ENCODE measurements at regions not wholly inside any gene's neighbourhood (a gene's known extent, or its start where the extent isn't known, plus 50 kb on each side); places are given as distances from the start of the nearest gene placed in this dataset.

DNA sequence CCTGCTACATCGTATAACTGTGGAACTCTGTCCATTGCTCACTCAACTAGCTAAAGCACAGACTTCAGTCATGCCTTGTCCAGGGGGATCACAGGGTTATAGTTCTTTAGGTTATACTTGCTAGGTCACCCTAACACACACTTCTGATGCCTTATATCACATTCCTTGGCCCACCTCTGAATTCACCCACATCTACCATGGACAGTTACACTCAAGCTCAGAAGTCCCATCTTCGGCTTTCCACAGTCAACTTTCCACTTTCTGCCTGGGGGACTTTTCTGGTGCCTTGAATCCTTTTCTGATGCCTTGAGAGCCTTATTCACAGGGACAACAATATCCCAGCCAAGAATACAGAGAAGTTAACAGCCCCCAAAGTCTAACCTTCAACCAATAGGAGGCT lies 129.2 kb upstream of the MAOA start:
- no peak overlapping the region for H3K4me2 ChIP-seq (ENCODE audit: extremely low read depth, insufficient read depth, low read length)

DNA sequence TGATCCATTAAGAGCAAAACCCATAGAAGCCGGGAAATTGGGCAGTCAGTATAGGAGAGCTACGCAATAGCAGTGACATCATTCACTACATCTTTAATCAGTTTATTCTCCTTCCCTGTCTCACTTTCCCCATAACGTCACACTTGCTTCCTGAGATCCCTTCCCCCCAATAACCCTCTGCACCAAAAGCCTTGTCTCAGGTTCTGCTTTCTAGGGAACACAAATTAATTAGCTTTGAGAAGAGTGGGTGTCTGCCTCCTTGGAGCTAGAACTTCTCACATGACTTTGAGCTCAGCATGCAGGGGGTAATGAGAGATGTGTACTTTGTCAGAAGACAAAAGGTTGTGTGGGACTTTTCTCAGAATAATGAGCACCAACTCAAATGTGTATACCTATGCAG lies 128.3 kb upstream of the MAOA start:
- no peak for DNase-seq (ENCODE audit: low read depth in 2 of 2)
- H3K27ac ChIP-seq (ENCODE audit: insufficient read depth, low read length), result no peak overlapping the region
- H3K27me3 ChIP-seq (ENCODE audit: control insufficient read depth, insufficient read depth, low read length), result no peaks in the 10 kb centered on the region
- no peaks in the 10 kb centered on the region for H3K36me3 ChIP-seq (ENCODE audit: control insufficient read depth, insufficient read depth, low read length)
- no peak overlapping the region for H3K4me2 ChIP-seq (ENCODE audit: extremely low read depth, insufficient read depth, low read length)
- no peaks in the 10 kb centered on the region for H3K9me3 ChIP-seq (ENCODE audit: control insufficient read depth, insufficient read depth, low read depth, low read length)
- no peak overlapping the region for H2AFZ ChIP-seq (ENCODE audit: low read length)
- H3K4me3 ChIP-seq (replicated peaks in 1 of 4; ENCODE audit: control extremely low read depth in 1 of 4, insufficient read depth in 1 of 4, low read depth in 3 of 4, low read length in 4 of 4), result no peak overlapping the region
- no peaks in the 10 kb centered on the region for H3K79me2 ChIP-seq (ENCODE audit: control insufficient read depth, insufficient read depth, low read length)
- TF ChIP-seq, protein P1, sequence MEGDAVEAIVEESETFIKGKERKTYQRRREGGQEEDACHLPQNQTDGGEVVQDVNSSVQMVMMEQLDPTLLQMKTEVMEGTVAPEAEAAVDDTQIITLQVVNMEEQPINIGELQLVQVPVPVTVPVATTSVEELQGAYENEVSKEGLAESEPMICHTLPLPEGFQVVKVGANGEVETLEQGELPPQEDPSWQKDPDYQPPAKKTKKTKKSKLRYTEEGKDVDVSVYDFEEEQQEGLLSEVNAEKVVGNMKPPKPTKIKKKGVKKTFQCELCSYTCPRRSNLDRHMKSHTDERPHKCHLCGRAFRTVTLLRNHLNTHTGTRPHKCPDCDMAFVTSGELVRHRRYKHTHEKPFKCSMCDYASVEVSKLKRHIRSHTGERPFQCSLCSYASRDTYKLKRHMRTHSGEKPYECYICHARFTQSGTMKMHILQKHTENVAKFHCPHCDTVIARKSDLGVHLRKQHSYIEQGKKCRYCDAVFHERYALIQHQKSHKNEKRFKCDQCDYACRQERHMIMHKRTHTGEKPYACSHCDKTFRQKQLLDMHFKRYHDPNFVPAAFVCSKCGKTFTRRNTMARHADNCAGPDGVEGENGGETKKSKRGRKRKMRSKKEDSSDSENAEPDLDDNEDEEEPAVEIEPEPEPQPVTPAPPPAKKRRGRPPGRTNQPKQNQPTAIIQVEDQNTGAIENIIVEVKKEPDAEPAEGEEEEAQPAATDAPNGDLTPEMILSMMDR (conservative IDR thresholded peaks at IDR 0.05 in 1 of 2, IDR thresholded peaks at IDR 0.05 in 1 of 2; ENCODE audit: low read depth in 1 of 2, low read length in 2 of 2), result no peak
- no peak for TF ChIP-seq EZH2 (IDR thresholded peaks at IDR 0.05; ENCODE audit: low read length, missing control alignments)
- H4K20me1 ChIP-seq (ENCODE audit: control insufficient read depth, extremely low read depth, insufficient read depth, low read length), result no peaks in the 10 kb centered on the region
- H3K9ac ChIP-seq (ENCODE audit: insufficient read depth, low read length), result no peak overlapping the region
- no peaks in the 10 kb centered on the region for H3K4me1 ChIP-seq (ENCODE audit: control insufficient read depth, extremely low read depth, insufficient read depth, low read length)

More for the DNA sequence above, 129.2 kb upstream of the MAOA start:
- no peaks in the 10 kb centered on the region for H3K79me2 ChIP-seq (ENCODE audit: control insufficient read depth, insufficient read depth, low read length)
- H2AFZ ChIP-seq (ENCODE audit: low read length), result no peak overlapping the region
- DNase-seq (ENCODE audit: low read depth in 2 of 2), result no peak
- no peak for TF ChIP-seq EZH2 (IDR thresholded peaks at IDR 0.05; ENCODE audit: low read length, missing control alignments)
- TF ChIP-seq, protein P1 (conservative IDR thresholded peaks at IDR 0.05 in 1 of 2, IDR thresholded peaks at IDR 0.05 in 1 of 2; ENCODE audit: low read depth in 1 of 2, low read length in 2 of 2), result no peak
- no peak overlapping the region for H3K4me3 ChIP-seq (replicated peaks in 1 of 4; ENCODE audit: control extremely low read depth in 1 of 4, insufficient read depth in 1 of 4, low read depth in 3 of 4, low read length in 4 of 4)
- H3K9me3 ChIP-seq (ENCODE audit: control insufficient read depth, insufficient read depth, low read depth, low read length), result no peaks in the 10 kb centered on the region
- no peaks in the 10 kb centered on the region for H3K4me1 ChIP-seq (ENCODE audit: control insufficient read depth, extremely low read depth, insufficient read depth, low read length)
- H3K27ac ChIP-seq (ENCODE audit: insufficient read depth, low read length), result no peak overlapping the region
- H3K27me3 ChIP-seq (ENCODE audit: control insufficient read depth, insufficient read depth, low read length), result no peaks in the 10 kb centered on the region
- no peaks in the 10 kb centered on the region for H3K36me3 ChIP-seq (ENCODE audit: control insufficient read depth, insufficient read depth, low read length)
- no peak overlapping the region for H3K9ac ChIP-seq (ENCODE audit: insufficient read depth, low read length)
- H4K20me1 ChIP-seq (ENCODE audit: control insufficient read depth, extremely low read depth, insufficient read depth, low read length), result no peaks in the 10 kb centered on the region

DNA sequence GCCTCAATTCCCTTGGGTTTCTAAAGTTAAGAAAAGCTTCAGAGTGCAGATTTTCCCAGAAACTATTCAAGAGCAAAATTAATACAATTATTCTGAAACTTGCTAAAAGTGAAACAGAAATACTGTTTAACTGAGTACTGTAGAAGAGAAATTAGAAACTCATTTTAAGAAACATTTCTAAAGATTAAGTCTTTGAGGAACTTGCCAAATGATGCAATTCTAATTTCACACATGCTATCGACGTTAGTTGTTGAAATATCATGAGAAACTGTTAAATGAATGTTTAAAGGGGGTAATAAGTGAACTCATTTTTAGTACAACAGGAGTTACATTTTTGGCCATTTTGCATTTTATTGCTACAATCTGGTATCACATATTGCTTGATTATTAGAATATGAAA lies 125.3 kb upstream of the MAOA start:
- Histone ChIP-seq H3K36me3 (ENCODE audit: control insufficient read depth, insufficient read depth, low read length) (no peaks in the 10 kb centered on the region), H3K4me3 (replicated peaks in 1 of 4; ENCODE audit: control extremely low read depth in 1 of 4, insufficient read depth in 1 of 4, low read depth in 3 of 4, low read length in 4 of 4) (no peak overlapping the region), H4K20me1 (ENCODE audit: control insufficient read depth, extremely low read depth, insufficient read depth, low read length) (no peaks in the 10 kb centered on the region), H2AFZ (ENCODE audit: low read length) (no peak overlapping the region), H3K79me2 (ENCODE audit: control insufficient read depth, insufficient read depth, low read length) (no peaks in the 10 kb centered on the region), H3K27me3 (ENCODE audit: control insufficient read depth, insufficient read depth, low read length) (no peaks in the 10 kb centered on the region), H3K9ac (ENCODE audit: insufficient read depth, low read length) (no peak overlapping the region), H3K9me3 (ENCODE audit: control insufficient read depth, insufficient read depth, low read depth, low read length) (no peaks in the 10 kb centered on the region), H3K4me1 (ENCODE audit: control insufficient read depth, extremely low read depth, insufficient read depth, low read length) (no peaks in the 10 kb centered on the region), H3K27ac (ENCODE audit: insufficient read depth, low read length) (no peak overlapping the region), H3K4me2 (ENCODE audit: extremely low read depth, insufficient read depth, low read length) (no peak overlapping the region)
- DNase-seq (ENCODE audit: low read depth in 2 of 2), result no peak
- TF ChIP-seq, protein P1 (conservative IDR thresholded peaks at IDR 0.05 in 1 of 2, IDR thresholded peaks at IDR 0.05 in 1 of 2; ENCODE audit: low read depth in 1 of 2, low read length in 2 of 2), result no peak
- TF ChIP-seq EZH2 (IDR thresholded peaks at IDR 0.05; ENCODE audit: low read length, missing control alignments), result no peak
